ENCODE measurements at regions not wholly inside any gene's neighbourhood (a gene's known extent, or its start where the extent isn't known, plus 50 kb on each side); places are given as distances from the start of the nearest gene placed in this dataset.
"Not testable (repeated sequence)": the region's sequence is repeated elsewhere in the genome, so short reads cannot be mapped to it uniquely, and the experiment has no call there.

GRCh38 chr5:56406838-56407237 lies 173.7 kb upstream of the ANKRD55 start:
- H3K27me3 ChIP-seq = no peaks in the 10 kb centered on the region
- H3K36me3 ChIP-seq = no peaks in the 10 kb centered on the region
- TF ChIP-seq CTCF (IDR thresholded peaks at IDR 0.05) = no peak
- no peaks in the 10 kb centered on the region for H3K9me3 ChIP-seq
- peaks cover 0 to 20% (median 0%) of the 10 kb centered on the region in 4 donors for H3K4me1 ChIP-seq
- H3K27ac ChIP-seq = no peak overlapping the region
- no peak for DNase-seq
- no peak overlapping the region for H3K4me3 ChIP-seq
- intact Hi-C loops (cut with DNase I; ENCODE audit: low total_unique reads) = no loop called here

DNA sequence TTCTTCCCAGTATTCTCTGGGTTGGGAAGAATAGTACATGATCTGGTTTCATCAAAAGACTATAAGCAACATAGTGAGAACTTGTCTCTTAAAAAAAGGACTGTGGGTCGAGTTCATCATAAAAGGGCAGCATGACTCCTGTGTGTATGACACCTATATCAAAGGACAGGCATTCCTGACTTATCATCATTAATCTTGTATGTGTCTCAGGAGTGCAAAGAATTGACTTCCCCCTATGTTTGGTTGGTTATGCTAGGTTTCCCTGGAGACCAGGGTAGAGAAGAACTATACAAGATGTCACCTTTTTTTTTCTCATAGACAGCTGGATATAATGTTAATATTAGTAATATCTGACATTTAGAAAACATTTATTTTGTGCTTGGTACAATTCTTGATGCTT lies 173.1 kb upstream of the ANKRD55 start:
- no peak for TF ChIP-seq CTCF (IDR thresholded peaks at IDR 0.05)
- intact Hi-C loops (cut with DNase I; ENCODE audit: low total_unique reads) = no loop called here
- H3K4me1 ChIP-seq = peaks cover 0 to 20% (median 0%) of the 10 kb centered on the region in 4 donors
- no peaks in the 10 kb centered on the region for H3K9me3 ChIP-seq
- DNase-seq = no peak
- no peaks in the 10 kb centered on the region for H3K36me3 ChIP-seq
- no peak overlapping the region for H3K4me3 ChIP-seq
- H3K27ac ChIP-seq = no peak overlapping the region
- no peaks in the 10 kb centered on the region for H3K27me3 ChIP-seq

- H3K27me3 ChIP-seq = no peaks in the 10 kb centered on the region
- no peak for TF ChIP-seq CTCF (IDR thresholded peaks at IDR 0.05)
- peaks cover 0 to 20% (median 0%) of the 10 kb centered on the region in 4 donors for H3K4me1 ChIP-seq
- H3K27ac ChIP-seq = no peak overlapping the region
- no peak for DNase-seq
- H3K36me3 ChIP-seq = no peaks in the 10 kb centered on the region
- intact Hi-C loops (cut with DNase I; ENCODE audit: low total_unique reads) = no loop called here
- H3K4me3 ChIP-seq = no peak overlapping the region
- H3K9me3 ChIP-seq = no peaks in the 10 kb centered on the region
These were observed 172.2 kb upstream of the ANKRD55 start for GRCh38 chr5:56405116-56405908.

DNA sequence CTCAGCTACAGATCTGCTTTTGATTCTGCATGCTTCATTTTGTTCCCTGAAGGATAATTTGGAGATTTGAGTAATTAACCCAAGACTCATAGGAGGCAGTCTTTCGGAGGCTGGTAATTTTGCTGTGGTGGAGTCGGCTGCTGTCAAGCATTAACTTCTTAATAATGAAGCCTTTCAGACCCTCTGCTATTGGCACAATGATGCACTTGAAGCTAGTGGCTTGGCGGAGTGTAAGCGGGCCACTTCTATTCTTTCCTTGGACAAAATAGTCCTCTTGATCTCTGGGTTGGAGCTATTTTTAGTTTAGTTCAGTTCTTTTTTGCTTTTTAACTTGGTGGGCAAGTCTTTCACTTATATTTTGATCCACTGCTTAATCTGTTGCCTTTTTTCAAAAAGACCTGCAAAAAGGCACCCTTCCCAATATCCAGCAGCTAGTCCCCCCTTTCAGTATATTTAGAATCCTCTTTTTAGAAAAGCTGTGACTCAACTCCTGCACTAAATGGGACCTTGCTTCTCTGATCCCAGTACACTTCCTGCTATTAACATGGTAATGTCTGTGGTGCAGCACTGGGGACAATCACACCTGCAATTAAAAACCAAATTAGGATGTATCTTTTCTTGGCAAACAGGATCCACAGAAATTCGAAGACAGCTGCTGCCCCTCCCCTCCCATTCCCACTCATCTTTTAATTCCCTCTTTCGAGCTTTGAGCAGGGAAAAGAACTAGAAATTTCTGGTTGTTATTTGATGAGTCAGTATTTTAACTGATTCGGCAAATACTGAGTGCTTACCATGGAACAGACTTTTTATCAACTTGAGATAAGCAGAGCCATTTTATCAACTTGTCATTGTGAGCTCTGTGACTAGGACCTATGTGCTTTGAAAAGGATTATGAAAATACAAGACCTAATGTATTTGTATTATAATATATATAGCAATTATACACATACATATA lies 169.4 kb upstream of the ANKRD55 start:
- intact Hi-C loops (cut with DNase I; ENCODE audit: low total_unique reads) = no loop called here
- no peaks in the 10 kb centered on the region for H3K27me3 ChIP-seq
- H3K36me3 ChIP-seq = no peaks in the 10 kb centered on the region
- TF ChIP-seq CTCF (IDR thresholded peaks at IDR 0.05) = no peak
- no peak overlapping the region for H3K4me3 ChIP-seq
- no peak overlapping the region for H3K27ac ChIP-seq
- DNase-seq = no peak
- no peaks in the 10 kb centered on the region for H3K9me3 ChIP-seq
- H3K4me1 ChIP-seq = peaks cover 0 to 8% (median 0%) of the 10 kb centered on the region in 4 donors

- H3K4me3 ChIP-seq; H3K27ac ChIP-seq; DNase-seq; H3K36me3 ChIP-seq; H3K4me1 ChIP-seq; intact Hi-C loops (cut with DNase I; ENCODE audit: low total_unique reads); H3K27me3 ChIP-seq: not testable (repeated sequence)
- peaks cover 0 to 35% (median 0%) of the 10 kb centered on the region in 3 donors for H3K9me3 ChIP-seq
These were observed 164.7 kb upstream of the ANKRD55 start for GRCh38 chr5:56397796-56398195.

- no peak for TF ChIP-seq CTCF (IDR thresholded peaks at IDR 0.05)
- H3K36me3 ChIP-seq = no peaks in the 10 kb centered on the region
- no peaks in the 10 kb centered on the region for H3K4me1 ChIP-seq
- intact Hi-C loops (cut with DNase I; ENCODE audit: low total_unique reads) = no loop called here
- no peak overlapping the region for H3K4me3 ChIP-seq
- no peak overlapping the region for H3K27ac ChIP-seq
- no peaks in the 10 kb centered on the region for H3K27me3 ChIP-seq
- H3K9me3 ChIP-seq = peaks cover 0 to 40% (median 0%) of the 10 kb centered on the region in 3 donors
- no peak for DNase-seq
These were observed 163.5 kb upstream of the ANKRD55 start for GRCh38 chr5:56396634-56397033.

All from tibial artery (tissue), 4 donors.